SK-MEL-5 (cell line): ENCODE measurements at regions not wholly inside any gene's neighbourhood (a gene's known extent, or its start where the extent isn't known, plus 50 kb on each side); places are given as distances from the start of the nearest gene placed in this dataset.

ENCODE experiments used
- DNase-seq: peaks from one replicate; pipeline ENCODE4 v3.0.0-alpha.2; 2016; ENCODE audit warnings: low read depth, low spot score
- in situ Hi-C: cut with HindIII; loops from 2 replicates; pipeline ENCODE4 v1.10.0; 2016; ENCODE audit warnings: low sequenced_read_pairs, high pct_unique_total_duplicates, low pct_unique_long_range_greater_than_20kb

DNA sequence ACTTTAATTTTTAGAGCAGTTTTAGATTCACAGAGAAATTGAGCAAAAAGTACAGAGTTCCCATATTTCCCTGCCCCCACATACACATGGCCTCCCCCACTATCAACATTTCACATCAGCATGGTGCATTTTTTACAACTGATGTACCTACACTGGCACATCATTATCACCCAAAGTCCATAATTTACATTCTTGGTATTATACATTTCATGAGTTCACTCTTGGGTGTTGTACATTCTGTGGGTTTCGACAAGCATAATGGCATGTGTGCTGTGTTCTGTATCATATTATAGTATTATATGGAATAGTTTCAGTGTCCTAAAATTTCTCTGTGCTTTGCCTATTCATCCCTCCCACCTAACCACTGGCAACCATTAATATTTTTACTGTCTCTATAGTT, 419.8 kb upstream of the THBS1 start:
- in situ Hi-C loops = no loop called here
- no peak for DNase-seq

DNA sequence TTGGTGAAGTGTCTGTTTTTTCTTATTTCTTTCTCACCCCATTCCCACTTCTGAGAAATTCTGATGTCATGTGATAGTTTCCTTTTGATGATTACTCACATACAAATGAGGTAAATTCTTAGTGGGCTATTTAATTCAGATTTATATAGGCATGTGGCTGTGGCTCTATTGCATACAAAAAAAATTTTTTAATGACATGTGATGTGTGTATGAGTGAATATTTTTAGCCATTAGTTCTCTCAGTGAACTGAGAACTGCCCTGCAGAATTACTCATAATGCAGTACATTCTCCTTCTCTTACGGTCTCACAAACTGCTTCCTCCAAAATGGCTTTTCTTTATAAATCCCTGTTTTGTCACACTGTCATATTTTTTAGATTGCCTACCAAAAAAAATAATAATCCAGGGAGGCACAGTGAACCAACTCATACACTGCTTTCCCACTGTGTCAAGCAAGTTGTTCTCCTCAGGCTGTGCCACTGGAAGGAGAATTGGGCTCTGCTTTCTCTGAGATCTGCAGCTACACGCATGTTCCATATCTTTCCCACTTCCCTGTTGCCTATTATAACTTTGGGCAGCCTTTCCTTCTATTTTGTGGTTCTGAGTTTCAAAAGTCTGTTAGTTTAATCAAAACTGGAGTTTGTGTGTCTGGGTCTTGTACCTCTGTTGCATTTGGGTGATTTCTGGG, 415.7 kb upstream of the THBS1 start:
- in situ Hi-C loops = no loop called here
- no peak for DNase-seq

DNA sequence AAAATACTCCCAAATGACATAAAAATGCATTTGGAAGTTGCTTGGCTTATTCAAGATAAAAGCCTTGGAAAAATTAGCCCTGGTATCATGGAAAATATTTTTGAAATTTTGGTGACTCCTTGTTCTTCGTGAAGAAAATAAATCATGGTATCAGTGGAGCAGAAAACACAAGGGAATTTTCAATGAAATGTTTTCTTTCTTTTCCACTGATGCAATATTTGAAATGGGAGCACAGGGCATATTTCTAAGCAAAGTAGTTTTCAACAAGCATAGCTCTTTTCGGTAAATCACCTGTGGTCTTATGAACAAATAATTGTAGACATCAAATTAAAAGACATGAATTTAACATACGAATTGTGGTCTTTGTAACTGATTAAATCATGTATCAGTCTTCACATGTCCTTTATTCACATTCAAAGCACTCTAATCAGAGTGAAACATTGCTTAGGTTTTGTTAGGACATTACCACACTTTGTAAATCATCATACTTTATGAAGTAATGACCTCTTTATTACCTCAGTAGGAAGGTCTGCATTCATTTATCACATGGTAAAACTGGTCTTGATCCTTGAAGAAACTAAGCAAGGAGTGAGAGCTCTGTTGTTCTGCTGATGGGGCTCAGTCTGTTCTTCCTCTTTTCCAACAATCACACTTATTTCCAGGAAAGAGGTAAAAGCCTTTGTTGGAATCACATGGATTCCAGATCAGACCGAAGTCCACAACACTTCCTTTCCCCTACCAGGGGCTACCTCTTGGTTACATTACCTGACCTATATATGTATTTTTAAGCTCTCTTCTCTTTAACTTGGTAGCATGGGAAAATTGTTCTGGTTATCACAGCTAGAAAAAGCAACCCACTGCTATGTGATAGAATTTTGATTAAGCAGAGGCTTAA, 413.5 kb upstream of the THBS1 start:
- in situ Hi-C loops = no loop called here
- DNase-seq = no peak

DNA sequence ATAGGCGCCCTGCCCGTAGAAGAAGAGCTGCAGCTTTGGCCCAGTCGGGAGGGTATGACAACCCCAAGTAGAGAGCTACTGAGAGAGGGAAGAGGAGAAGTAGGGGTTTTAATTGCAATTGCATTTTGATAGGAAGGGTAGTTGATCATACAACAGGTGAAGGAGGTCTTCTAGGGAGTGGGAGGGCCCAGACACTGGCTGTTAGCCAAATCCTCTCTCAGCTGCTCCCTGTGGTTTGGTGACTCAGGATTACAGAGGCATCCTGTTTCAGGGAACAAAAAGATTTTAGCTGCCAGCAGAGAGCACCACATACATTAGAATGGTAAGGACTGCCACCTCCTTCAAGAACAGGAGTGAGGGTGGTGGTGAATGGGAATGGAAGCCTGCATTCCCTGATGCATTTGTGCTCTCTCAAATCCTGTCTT, 408.9 kb upstream of the THBS1 start:
- in situ Hi-C loops = no loop called here
- DNase-seq = peak; percentile 94

DNA sequence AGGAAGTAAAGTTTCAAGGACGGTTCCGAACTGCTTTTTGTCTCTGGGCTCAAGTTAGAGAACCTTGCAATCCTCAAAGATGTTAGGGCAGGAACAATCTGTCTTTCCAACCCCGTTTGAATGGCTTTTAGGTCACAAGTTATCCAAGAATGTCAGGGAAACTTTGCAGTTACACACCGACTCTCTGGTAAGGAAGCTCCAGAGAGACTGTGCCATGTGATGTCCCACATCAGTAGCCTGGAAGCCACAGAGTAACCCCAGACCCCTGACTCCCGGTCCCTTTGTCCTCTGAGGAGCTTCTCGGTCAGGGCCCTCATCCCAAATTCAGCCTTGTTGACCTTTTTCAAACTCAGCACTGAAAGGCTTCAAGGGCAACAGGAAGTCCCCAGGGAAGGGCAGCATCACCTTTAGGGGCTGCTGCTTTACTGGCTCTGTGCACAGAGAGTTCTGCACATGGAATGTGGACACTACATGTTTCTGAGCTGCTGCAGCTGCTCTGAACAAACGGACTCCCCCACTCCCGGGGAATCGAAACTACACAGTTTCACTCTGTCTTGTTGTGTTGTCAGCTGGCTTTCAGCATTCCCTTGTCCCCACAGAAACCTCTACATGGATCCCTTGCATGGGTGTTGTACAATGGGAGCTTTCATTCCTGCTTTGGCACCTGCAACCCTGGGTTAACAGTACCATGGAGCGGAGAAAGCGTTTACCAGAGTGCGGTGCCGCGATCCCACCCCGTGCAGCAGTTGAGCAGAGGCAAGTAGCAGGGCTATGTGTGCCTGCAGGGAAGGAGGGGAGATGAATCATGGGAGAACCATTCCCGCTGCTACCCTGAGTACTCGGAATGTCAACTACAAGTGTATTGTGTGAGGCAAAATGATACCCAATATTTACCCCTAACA, 408.2 kb upstream of the THBS1 start:
- peak; percentile 74 for DNase-seq
- in situ Hi-C loops = no loop called here

DNA sequence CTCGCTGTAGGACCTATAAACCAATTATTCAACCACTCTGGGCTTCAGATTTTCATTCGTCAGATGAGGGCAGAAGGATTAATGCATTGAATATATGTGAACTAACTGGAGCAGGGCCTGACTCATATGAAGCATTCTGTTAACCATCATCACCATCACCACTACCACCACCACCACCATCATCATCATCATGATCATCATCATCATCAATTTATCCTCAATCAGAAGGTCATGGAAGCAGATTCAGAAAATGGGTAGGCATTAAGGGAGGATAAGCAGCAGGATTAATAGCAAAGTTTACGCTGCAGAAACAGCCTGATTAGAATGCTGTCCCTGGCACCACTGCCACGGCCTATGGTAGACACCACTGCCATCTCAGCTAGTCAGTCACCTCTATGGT, 407.5 kb upstream of the THBS1 start:
- no peak for DNase-seq
- in situ Hi-C loops = no loop called here

DNA sequence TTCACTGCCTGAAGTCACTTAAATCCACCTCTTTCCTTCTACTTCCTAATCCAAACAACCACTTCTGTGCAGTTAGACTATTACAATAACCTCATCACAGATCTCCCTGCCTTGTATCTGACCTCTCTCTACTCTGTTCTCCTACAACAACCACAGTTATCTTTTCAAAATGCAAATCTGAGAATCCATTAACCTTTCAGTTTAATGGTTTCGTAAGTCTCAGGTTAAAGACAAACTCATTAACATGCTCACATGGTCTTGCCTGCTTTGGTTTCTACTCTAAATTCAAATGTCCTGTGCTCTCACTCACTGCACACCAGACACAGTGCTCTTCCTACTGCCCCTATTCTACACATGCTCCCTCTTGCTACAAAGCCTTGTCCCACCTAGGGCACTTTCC, 406.5 kb upstream of the THBS1 start:
- no peak for DNase-seq
- in situ Hi-C loops = no loop called here

DNA sequence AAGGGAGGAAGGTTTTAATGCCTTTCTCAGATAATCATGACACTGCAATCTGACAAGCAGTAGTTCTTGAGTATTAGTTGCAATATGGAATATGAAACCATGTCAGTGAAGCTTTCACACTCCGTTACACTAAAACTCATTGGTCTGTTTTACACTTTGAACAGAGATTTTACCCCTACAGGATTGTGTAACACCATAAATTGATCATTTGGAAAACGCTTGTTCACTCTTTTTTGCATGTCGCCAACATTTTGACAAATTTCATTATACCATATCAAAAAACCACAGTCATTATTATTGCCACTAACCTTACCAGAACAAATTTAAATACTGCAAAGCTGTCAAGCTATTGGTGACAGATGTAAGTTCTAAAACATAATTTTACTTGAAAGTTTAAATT, 404.8 kb upstream of the THBS1 start:
- in situ Hi-C loops = no loop called here
- DNase-seq = no peak

DNA sequence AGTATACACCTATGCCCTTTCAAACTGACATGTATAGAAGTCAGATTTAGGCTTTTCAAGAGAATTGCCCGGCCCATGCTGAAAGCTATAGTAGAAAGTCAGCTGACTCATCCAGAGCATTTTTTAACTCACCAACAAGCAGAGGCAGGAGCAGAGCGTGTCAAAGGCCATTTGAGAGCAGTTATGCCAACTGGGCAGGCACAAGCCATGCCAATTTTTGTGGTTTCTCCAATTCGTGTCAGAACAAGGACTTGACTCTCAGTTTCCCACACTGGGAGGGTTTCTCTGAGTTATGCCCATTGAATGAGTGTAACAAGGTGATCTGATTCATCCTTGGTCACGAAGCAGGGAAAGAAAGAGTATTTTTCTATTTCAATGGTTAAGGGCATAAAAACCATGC, 403.3 kb upstream of the THBS1 start:
- no peak for DNase-seq

DNA sequence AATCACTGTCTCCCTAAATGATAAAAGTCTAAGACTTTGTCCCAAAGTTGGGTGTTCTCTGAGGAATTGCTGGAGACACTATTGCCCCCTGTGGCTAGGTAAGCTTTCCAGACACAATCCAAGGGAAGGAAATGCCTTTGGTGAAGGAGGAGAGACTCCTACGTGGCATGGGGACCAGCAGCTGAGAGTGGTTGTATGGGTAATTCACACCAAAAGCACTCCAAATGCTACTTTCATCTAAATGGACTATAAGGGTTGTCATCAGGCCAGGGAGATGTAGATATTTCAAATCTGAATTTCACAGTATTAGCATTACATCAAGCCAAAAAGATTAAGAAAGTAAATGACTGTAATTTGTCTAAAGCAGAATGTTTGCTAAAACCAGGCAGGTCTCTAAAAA, 400.8 kb upstream of the THBS1 start:
- no peak for DNase-seq
- in situ Hi-C loops = no loop called here

More for the DNA sequence above, 403.3 kb upstream of the THBS1 start:
- in situ Hi-C loops = no loop called here

DNA sequence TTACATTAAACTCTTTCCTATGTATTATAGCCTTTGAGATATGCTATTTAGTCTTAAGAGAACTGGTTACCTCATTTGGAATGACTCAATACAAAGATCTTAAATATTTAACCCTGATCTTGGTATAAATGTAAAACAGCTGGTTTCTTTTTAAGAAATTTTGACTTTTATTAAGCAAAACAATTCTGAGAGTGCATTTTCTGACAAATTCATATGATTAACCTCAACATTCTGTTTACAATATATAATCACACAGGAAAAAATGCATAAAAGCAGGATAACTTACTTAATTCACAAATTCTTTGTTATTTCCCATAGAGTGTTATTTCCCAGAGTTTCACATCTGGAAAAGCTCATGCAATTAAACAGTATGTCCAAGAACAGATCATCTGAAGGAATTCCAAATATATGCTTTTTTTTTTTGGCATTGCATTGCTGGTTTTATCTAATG, 400.4 kb upstream of the THBS1 start:
- in situ Hi-C loops = no loop called here
- no peak for DNase-seq

DNA sequence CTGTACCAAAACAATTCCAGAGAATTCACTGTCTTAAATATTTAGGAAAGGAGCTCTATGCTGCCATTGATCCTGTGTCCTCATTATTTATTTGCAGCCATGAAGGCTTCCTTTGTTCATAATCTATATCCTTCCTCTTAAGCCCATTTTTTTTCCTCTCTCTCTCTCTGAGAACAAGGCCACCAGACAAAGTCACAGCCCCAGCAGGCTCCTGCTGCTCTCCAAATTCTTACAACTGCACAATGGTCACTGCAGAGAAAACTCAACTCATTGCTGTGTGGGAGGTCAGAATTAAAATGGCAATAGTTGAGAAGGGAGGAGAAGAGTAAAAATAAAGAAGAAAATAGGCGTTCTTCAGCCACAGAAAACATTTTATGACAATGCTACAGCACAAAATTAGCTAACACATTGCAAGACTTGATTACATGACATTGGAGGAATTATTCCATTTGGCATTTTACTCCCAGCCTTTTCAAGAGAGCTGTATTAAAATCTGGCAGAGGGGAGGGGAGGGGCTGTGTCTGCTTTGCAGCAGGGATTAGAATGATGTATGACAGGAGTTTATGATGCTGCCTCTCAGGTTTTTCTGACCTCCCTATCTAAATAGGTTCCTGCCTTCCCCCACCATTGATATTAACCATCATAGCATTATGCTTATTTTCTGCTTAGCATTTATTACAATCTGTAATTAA, 399.7 kb upstream of the THBS1 start:
- in situ Hi-C loops = no loop called here
- DNase-seq = peak; percentile 49

DNA sequence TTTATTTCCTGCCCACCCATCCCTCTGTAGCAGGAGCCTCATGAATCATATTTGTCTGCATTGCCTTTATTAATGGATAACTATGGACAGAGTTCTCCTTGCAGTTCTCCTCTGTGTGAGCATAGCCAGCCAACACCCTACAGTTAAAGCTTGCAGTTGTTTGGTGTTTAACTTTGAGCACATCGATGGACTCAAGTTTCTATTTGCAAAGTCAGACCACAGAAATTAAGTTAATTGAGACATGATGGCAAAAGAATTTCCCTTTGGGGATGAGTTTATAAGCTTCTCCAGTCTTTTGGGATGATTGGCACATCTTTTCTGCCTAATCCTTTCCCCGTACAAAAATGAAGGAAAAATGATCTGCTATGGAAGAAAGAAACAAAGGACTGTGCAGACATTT, 398.9 kb upstream of the THBS1 start:
- in situ Hi-C loops = no loop called here
- DNase-seq = no peak

DNA sequence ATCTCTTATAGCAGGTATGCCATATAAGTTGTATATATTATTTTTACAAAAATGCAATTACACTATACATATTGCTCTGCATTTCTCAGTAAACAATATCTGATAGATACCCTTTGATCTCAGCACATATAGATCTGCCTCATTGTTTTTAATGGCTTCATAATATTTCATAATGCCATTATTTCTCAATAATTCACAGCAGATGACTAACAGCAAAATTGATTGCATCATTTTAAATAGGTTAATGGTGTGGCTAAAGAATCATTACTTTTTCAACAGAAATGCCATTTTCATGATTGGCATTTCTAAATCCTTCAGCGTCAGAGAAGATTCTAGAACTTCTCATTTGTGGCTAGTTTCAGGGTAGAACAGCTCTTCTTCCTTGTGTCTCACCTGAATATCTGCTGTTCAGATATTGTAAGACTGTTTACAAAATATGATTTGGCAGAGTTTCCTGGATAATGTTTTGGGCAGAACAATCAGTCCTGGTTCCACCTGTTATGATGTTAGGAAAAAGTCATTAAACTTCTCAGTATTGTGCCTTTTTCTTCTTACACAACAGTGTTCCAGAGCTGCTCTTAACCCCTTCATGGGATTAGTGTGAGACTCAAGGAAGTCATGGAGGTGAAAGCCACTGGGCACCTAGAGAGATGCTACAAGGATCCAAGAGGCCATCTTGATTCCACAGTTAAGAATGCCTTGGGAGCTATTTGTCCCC, 397.6 kb upstream of the THBS1 start:
- in situ Hi-C loops = no loop called here
- no peak for DNase-seq

DNA sequence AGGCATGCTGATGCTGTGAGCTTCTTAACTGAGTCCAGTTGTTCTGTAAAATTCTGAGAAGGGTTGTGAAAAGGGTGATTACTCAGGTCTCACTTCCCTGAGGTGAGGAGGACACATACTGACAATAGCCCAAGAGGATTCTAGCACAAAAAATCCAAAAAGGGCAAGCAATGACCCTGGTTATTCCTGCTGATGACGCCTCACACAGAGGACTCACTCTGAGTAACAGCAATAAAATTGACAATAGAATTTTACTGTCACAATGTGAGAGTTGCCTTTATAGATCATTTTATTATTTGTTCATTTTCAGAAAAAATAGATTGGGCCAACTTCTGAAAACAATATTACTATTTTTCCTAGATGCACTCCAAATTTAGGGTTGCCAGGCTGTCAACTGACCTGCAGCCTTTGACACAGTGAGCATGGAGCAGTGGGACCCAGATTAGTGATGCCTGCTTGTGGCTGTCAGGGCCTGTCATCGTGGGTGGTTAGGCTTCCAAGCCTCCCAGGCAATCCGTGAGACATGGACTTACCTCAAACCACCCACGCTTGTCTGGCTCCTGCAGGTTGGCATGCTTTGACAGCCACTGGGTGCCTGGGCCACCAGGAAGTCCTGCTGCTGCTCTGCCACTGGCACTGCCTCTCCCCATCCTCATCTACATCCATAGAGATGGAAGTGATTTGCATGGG, 396.0 kb upstream of the THBS1 start:
- in situ Hi-C loops = no loop called here
- DNase-seq = no peak

DNA sequence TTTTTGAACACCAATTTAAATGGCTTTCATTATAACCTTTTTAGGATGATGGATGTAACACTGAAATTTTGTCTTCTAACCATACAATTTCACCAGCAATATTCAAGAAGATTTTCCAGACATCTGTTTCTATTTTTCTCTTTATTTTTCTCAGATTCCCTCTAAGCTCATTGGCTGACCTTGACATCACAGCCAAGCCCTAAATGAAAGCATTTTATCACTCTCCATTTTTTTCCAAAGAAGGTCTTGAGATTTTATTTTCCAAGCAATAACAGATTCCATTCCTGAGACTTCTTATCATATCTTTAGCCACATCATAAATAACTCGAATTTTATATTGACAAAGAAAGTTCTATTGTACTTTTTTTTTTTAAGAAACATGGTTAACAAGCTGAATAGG, 392.6 kb upstream of the THBS1 start:
- no peak for DNase-seq
- in situ Hi-C loops = no loop called here
